ENCODE measurements at regions not wholly inside any gene's neighbourhood (a gene's known extent, or its start where the extent isn't known, plus 50 kb on each side); places are given as distances from the start of the nearest gene placed in this dataset.

DNA sequence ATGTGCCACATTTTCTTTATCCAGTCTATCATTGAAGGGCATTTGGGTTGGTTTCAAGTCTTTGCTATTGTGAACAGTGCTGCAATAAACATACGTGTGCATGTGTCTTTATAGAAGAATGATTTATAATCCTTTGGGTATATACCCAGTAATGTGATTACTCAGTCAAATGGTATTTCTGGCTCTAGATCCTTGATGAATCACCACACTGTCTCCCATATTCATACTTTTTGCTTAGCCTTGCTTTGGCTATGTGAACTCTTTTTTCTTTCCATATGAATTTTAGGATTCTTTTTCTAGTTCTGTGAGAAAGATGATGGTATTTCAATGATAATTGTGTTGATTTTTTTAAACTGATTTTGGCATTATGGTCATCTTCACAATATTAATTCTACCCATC, 530.1 kb downstream of the SLC6A15 start:
- DNase-seq (ENCODE audit: low read depth): peak; percentile 23

DNA sequence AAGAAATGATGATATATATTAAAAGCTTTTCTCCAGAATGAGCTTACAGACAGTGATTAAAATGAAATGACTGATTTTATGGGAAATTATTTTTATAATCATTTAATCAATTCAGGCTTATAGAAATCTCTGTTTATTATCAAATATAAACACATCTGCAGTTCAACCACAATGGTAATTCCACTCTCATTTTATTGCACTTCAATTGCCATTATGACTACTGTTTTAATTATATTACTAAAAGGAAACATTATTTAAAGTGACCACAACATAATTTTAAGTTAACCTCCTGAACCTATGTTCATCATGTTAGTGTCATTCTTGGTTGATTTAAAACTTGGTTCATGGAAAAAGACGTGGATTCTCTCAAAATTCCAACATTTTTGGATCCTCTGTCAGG, 536.3 kb downstream of the SLC6A15 start:
- no peak for DNase-seq (ENCODE audit: low read depth)

DNA sequence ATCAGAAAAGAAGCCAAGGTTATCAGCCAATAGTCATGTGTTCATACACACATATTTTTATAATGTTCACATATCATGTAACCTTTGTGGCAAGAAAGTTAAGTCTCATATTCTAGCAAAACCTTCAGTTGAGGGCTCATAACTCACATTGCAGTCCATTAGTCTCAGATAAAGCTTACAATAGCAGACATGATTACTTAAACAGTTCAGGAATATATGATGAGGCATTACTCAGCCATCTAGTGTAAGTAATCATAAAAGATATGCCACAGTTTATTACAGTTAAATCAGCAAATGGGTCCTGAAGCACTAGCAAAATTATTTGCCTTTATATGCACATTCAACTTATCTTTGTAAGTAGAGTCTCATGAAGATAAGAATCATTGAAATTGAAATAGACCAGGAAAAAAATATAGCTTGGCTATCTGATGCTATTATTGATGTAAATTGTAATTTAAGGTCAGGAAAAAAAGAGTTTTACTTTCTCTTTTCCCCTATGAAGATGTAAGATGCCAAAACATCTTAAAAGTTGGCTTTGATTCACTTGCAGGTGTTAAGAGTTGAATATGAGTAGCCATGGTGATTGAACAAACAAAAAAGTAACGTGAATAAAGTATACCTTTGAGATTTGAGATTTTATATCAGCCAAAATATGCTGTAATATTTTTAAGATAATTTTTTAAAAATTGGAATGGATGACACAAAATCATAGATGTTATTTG, 537.0 kb downstream of the SLC6A15 start:
- DNase-seq (ENCODE audit: low read depth): no peak

DNA sequence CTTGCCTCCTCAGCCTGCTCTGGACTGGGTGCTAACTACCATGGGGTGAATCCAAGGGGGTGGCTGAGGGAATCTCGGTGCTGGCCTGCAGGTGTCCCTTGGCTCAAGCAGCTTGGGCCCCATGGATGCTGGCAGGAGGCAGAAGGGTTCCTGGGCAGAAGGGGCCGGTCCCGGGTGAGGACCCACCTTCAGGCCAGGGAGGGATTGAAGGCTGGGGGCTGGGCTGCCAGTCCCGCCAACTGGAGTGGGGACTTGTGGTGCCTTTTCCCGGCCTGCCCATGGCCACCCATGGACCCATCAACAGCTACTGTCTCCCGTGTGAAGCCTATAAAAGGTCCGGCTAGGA, 550.1 kb downstream of the SLC6A15 start:
- no peak for DNase-seq (ENCODE audit: low read depth)

DNA sequence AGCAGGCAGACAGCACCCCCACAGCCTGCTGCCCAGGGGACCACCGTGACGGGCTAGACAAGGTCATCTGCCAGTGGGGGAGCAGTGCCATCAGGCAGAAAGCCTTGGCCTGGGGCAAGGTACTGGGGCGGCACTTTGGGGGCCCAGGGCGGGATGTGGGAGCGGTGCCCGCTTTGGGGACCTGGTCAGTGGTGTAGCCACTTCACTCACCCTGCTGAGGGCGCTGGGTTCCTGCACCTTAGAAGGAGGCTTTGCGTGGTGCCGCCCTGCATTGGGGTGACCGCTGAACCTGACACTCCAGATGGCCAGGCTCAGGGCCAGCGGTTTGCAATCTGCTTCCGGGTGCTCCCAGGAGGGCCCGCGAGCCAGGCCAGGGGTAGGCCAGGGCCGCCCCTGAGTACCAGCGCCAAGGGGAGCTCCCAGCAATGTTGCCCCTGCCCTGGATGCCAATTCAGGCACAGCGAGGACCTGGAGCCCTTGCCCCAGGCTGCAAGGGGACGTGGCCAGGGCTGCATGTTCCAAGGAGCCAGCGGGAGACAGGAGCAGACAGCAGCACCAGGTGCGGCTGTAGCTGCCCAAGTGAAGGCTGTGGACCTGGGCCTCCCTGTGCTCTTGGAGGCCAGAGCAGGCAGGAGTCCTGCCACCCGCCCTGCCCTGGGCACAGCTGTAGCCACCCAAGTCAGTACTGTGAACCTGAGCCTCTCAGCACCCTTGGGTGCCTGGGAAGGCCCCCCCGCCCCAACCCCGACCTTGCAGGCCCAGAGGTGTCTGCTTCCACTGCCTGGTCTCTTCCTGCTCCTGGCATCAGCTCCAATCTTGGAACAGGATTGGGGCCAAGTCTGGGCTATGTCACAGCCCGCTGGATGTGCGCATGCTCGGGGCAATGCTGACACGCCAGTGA, 550.7 kb downstream of the SLC6A15 start:
- no peak for DNase-seq (ENCODE audit: low read depth)

DNA sequence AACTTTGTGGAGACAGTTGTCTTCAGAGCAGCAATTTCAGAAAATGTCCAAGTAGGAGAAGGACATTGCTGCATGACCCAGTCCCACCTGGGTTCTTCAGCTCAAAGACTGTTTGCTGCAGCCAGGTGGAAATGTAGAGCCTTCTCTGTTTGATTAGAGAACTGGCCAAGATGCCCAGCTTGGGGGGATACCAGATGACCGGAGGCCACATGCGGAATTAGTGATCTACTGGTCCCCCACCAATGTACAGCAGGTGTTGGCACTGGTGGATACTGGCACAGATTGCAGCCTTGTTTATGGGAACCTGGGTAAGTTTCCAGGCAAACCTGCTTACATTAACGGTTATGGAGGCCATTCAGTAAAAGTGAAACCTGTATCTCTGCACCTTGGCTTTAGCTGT, 555.3 kb downstream of the SLC6A15 start:
- no peak for DNase-seq (ENCODE audit: low read depth)

DNA sequence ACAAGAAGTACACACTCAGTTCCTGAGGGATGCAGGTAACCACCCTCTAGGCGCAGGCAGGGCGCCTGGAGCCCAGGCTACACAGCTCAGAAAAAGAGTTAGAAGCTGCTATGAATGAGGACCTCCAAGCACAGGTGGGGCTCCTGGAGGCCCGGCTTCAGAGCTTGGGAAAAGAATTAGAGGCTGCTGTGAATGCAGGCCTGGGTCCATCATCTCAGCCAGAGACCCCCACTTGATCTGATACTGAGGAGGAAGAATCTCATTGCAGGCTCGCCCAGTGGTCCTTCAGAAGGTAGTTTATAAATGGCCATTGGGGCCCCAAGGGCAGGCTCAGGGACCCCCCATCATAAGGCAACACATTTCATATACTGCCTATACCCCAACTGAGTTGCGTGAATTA, 556.4 kb downstream of the SLC6A15 start:
- DNase-seq (ENCODE audit: low read depth): no peak

DNA sequence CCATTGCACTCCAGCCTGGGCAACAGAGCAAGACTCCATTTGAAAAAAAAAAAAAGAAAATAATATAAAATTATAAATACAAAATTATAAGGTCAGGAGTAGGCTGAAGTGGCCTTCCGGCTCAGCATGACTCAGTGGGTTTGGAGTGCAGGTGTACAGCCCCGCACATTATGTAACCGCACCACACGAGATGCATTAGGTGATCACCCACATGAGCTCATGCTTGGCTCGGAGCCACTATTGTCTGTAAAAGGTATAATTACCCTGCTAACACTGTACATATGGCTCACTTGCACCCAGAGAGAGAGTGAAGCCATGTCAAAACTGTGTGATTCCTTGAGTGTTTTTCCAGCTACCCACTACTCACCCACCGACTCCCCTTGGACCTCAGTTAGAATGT, 557.0 kb downstream of the SLC6A15 start:
- DNase-seq (ENCODE audit: low read depth): no peak

DNA sequence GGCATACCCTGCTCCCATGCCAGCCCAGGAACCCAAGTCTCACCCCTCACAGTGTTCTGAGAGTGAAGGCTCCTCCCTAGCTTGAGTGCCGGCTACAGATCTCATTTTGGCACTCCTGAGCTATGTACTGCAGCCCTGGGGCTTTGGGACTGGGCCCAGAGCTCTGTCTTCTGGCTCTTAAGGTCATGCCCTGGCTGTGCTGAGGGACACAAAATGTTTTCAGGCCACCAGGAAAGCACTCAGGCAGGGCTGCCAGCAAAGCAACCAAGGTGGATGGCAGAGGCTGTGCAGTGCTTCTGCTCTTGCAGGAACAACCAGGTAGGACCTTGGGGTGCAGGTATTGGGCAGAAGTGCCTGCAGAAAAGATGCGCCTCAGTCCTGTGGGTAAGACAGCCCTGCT, 564.0 kb downstream of the SLC6A15 start:
- no peak for DNase-seq (ENCODE audit: low read depth)

DNA sequence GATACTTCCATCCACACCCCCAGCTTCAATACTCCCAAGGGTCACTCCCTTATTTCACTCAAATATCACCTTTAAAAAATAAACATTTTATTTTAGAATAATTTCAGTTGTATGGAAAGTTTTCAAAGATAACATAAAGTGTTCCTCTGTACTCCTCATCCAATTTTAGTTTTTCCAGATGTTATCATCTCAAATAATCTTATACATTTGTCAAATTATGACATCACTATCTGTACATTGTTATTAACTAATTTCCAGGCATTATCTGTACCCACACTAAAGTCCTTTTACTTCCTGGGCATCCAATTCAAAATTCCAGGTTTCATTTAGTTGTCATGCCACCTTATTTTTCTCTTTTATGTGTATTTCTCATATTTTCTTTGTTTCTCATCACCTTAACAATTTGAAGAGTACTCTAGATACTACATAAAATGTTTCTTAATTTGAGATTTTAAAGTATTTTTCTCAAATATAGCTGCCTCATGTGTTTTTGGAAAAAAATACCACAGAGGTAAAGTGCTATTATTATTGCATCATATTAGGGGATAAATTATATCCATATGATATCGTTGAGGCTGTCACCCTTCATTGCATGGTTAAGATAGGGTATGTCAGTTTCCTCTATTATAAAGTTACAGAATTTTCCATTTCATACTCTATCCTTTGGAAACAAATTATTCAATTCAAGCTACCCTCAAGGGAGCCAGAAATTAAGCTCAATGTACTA, 571.0 kb downstream of the SLC6A15 start:
- no peak for DNase-seq (ENCODE audit: low read depth)

DNA sequence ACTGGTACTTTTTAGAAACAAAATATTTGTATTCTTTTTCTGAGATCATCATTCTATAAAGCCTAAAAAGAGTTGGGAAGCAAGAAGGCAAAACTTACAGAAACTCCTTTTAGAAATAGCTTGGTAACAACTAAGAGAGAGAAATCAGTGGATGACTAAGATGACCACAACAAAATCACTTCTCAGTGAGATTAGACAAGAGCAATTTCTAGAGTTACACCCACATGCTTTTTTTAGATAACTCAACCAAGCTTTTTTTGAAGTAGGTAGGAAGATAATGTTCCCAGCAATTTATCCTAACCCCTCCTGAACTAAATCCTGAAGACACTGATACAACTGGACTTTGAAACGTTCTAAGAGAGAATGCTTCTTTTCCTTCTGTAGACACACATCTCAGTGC, 576.4 kb downstream of the SLC6A15 start:
- no peak for DNase-seq (ENCODE audit: low read depth)

DNA sequence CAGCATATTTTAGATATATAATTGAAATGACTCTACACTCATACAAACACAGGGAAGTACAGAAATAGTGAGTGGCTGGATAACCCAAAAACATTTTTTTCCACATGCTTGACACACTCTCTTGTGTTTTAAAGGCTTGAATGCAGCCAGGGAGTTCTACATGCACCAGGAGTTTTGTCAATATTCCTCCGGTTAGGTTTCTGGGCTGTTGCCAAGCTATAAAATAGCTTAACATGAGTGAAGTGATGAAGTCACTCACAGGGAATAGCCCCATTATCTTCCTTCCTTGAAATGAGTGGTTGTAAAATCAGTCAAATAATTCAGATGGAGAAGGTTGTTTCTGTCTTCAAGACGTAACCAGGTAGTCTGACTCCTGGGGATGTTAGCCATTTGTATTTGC, 582.7 kb downstream of the SLC6A15 start:
- DNase-seq (ENCODE audit: low read depth): no peak

DNA sequence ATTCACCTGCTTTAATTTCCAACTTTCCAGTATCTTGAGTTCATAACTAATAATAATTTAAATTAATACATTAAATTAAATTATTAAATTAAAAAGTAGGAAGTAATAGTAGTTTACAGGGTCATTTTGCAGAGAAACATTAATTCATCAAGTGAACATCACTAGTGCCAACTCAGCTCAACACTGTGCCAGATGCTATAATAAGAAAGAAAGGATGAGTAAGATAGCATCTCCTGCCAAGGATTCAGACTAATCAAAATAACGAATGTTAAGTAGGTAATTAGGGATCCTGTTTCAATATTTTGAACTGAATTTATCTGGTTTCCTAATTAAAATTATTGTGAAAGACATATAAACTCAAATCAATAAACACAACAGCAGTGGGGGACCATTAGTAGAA, 596.7 kb downstream of the SLC6A15 start:
- no peak for DNase-seq (ENCODE audit: low read depth)

DNA sequence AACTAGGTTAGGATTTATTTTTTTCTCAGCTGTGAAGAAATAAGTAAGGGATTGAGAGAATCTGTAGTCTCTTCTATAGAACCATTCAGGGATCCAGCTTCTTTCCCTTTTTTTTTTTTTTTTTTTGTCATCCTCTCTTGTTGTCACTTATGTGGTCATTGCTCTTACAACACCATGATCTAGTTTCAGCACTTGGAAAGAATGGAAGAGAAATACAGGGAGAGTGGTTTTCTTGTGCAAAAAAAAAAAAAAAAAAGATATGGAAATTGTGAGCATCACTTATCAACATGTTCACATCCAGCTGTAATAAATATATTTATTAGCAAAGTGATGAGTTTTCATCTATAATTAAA, 599.3 kb downstream of the SLC6A15 start:
- DNase-seq (ENCODE audit: low read depth): no peak

DNA sequence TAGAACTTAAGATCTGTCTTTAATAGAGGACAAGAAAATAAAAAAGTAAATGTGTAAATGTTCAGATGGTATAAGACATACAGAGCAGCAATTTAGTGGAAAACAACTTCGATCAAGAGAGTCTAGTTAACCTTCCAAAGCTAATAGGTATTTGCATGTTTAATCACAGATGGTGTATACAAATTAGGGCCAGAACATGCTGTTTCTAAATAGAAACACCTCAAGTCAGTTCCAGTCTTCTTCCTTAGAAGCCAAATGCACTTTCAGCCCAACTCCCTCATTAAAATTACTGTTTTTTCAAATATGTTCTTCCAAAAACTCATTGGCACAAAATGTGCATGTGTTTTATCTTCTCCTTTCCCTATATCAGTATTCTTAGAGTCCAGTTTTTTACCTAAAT, 604.4 kb downstream of the SLC6A15 start:
- no peak for DNase-seq (ENCODE audit: low read depth)

DNA sequence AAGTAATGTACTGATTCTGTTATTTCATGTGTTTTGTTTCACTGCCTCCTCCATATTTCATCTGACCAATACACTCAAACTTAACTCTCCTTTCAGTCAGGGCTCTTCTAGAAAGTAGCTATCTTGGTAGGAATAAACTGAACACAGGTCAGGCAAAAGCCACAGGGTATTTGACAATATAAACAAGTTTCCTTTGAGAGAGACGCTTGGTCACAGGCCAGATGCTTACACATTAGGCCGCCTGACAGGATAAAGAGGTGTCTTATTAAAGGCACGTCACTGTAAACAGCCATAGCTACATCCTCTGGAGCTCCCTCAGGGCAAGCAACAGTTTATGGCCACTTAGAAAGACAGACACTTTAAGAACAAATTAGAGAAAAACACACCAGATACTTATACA, 607.5 kb downstream of the SLC6A15 start:
- DNase-seq (ENCODE audit: low read depth): no peak

DNA sequence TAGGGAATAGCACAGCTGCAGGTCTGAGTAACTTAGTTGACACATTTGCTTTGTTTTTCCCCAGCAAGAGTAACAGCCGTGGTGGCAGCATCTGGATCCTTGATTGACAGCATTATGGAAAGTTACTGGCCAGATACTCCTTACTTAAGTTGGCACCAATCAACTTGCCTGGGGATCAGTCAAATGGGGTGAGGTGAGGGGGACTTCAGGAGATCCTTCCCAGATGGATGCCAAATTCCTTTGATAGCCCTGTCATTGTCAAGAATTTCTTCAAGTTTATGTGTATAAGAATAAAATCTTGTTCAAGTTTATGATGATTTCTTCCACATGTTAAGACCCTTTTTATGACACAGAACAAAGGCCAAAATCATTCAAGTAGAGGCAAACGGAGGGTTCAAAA, 618.4 kb downstream of the SLC6A15 start:
- no peak for DNase-seq (ENCODE audit: low read depth)

DNA sequence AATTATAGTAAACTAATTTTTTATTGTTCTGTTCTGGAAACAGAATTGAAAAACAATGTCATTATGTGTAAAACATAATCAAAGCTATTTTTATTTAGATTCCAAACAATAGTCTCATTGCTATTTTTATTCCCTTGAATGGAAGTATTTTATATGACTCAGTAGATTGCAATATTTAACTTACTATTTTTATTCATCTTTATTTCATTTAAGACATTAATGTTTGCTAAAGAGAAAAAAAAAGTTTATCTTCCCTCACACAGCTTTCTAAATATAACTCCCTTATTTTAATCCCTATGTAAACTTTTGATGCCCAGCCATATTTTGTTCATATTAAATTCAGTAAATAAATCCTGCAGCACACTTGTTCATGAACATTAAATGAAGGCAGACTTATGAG, 622.4 kb downstream of the SLC6A15 start:
- no peak for DNase-seq (ENCODE audit: low read depth)

DNA sequence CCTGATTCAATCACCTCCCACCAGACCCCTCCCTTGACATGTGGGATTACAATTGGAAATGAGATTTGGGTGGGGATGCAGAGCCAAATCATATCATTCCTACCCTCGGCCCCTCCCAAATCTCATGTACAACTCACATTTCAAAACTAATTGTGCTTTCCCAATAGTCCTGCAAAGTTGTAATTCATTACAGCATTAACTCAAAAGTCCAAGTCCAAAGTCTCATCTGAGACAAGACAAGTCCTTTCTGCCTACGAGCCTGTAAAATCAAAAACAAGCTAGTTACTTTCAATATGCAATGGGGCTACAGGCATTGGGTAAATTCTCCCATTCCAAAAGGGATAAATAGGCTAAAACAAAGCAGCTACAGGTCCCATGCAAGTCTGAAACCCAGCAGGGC, 634.6 kb downstream of the SLC6A15 start:
- DNase-seq (ENCODE audit: low read depth): no peak

DNA sequence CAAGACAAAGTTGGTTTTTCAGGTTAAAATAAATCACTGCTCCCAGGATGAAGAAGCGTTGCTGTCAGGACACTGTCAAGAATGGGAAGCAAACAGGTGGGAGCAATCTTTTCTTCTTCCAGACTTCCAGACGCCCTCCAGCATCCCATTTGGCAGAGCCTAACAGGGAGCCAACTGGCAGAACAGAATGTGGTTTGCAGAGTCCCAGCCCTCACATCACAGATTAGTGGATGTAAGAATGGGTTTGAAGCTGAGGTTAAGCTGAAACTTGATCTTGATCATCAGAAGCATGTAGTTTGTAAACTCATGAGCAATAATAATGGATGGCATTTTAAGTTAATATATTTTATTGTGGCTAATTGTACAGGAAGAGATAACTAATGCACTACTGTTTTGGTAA, 636.4 kb downstream of the SLC6A15 start:
- no peak for DNase-seq (ENCODE audit: low read depth)

DNA sequence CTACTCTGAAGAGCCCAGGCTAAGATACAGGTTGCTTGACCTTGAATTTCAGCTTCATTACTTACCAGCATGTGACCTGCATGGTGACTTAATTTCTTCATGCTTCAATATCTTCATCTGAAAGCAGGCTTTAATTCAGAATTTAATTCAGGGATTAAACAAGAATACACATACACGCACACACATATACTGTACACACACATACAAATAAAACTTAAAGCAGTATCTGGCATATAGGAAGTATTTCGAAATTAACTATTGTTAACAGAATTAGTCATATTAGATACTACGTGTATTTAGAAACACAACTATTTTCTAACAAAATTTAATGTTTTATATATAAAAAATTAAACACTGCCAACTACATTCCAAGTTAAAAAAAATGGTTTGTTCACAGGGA, 640.3 kb downstream of the SLC6A15 start:
- no peak for DNase-seq (ENCODE audit: low read depth)

DNA sequence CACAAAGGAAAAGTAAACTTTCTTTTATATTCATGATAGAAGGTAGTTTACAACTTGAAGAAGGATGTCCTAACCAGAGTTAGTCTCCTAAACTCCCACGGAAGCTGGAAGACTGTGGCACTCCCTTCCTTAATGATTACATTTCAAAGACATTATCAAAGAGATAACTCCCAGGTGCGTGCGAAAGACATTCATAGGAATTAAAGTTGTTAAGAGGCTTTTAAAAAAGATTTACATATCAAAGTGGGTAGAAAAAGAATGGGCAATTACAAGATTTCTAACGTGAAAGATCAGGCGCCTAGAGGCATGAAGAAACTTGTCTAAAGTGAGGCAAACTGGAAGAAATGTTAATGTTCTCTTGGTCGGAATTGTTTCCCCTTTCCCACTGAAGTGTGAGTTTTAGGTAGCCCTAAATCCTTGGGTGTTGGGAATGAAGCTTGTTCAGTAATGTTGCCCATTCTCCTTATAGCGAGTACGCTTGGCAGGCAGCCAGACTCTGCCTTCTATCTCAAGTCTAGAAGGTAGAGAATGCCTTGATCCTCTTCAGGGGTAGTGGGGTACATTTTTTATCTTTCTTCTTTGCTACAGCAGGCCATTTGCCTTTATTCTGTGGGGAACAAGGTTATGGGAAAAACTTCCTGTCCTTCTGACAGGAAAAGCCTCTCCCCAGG, 642.0 kb downstream of the SLC6A15 start:
- DNase-seq (ENCODE audit: low read depth): no peak

DNA sequence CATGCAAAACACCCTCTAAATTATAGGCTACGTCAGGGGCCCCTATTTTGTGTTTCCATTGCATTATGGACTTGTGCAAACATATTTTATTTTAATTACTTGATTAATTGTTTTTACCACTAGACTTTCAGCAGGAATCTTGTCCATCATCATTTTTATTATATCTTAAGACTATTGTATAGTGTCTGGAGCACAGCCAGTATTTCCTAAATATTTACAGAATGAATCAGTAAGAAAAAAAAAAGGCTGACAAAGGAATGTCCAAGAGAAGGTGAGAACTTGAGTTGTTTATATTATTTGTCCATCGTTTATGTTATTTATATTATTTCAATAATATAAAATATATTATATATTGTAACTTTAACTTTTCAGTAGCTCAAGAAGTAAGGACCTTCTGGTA, 664.7 kb downstream of the SLC6A15 start:
- DNase-seq (ENCODE audit: low read depth): no peak

All from GM04503 (cell line).